Astrocyte (in vitro differentiated cells and primary cell): ENCODE measurements at regions not wholly inside any gene's neighbourhood (a gene's known extent, or its start where the extent isn't known, plus 50 kb on each side); places are given as distances from the start of the nearest gene placed in this dataset.
A peak's percentile ranks its signal among the peaks of the same experiment; 100 is the strongest.

ENCODE experiments used
- DNase-seq: peaks from one replicate; pipeline ENCODE4 v3.0.0-alpha.2; 2010; ENCODE audit warnings: low read depth
- FAIRE-seq: peaks from 2 replicates; lab custom pipeline; 2011; peaks lifted over from hg19 to GRCh38; lab: Jason Lieb, UNC
- H2AFZ ChIP-seq: 2 replicates; pipeline ENCODE4 v1.6.0; 2012; ENCODE audit warnings: low read depth, low read length, inconsistent platforms
- H3K27ac ChIP-seq: 2 replicates; pipeline ENCODE4 v1.5.1; 2011; ENCODE audit warnings: low read depth, low read length, inconsistent platforms
- H3K27me3 ChIP-seq: 2 replicates; pipeline ENCODE4 v1.6.0; 2011; ENCODE audit warnings: low read length, inconsistent platforms; ENCODE audit not compliant: insufficient read depth
- H3K36me3 ChIP-seq: 2 replicates; pipeline ENCODE4 v1.5.1; 2011; ENCODE audit warnings: low read length, inconsistent platforms; ENCODE audit not compliant: insufficient read depth
- H3K4me1 ChIP-seq: 2 replicates; pipeline ENCODE4 v1.5.1; 2011; ENCODE audit warnings: low read length, inconsistent platforms; ENCODE audit not compliant: insufficient read depth
- H3K4me2 ChIP-seq: 2 replicates; pipeline ENCODE4 v1.6.0; 2012; ENCODE audit warnings: low read length, inconsistent platforms
- H3K4me3 ChIP-seq: 2 replicates; pipeline ENCODE4 v1.5.1; 2011; ENCODE audit warnings: low read depth, mild to moderate bottlenecking, low read length, inconsistent platforms; ENCODE audit not compliant: insufficient read depth
- H3K79me2 ChIP-seq: 2 replicates; pipeline ENCODE4 v1.6.0; 2012; ENCODE audit warnings: mild to moderate bottlenecking, low read length, inconsistent platforms; ENCODE audit not compliant: insufficient read depth
- H3K9ac ChIP-seq: 2 replicates; pipeline ENCODE4 v1.6.0; 2012; ENCODE audit warnings: mild to moderate bottlenecking, low read length, inconsistent platforms
- H3K9me3 ChIP-seq: 2 replicates; pipeline ENCODE4 v1.5.1; 2012; ENCODE audit warnings: low read depth, mild to moderate bottlenecking, low read length, inconsistent platforms; ENCODE audit not compliant: insufficient read depth
- H4K20me1 ChIP-seq: 2 replicates; pipeline ENCODE4 v1.6.0; 2012; ENCODE audit warnings: low read length, inconsistent platforms; ENCODE audit not compliant: insufficient read depth
- H3K27ac Mint-ChIP-seq: one replicate; pipeline ENCODE4 v1.8.0; 2021; ENCODE audit warnings: mild to moderate bottlenecking, mixed read lengths; ENCODE audit not compliant: unreplicated experiment
- H3K27me3 Mint-ChIP-seq: one replicate; pipeline ENCODE4 v1.8.0; 2021; ENCODE audit warnings: low read depth, mixed read lengths; ENCODE audit not compliant: unreplicated experiment
- H3K36me3 Mint-ChIP-seq: one replicate; pipeline ENCODE4 v1.8.0; 2021; ENCODE audit warnings: low read depth, mixed read lengths; ENCODE audit not compliant: unreplicated experiment
- H3K4me1 Mint-ChIP-seq: one replicate; pipeline ENCODE4 v1.8.0; 2021; ENCODE audit warnings: low read depth, mixed read lengths; ENCODE audit not compliant: unreplicated experiment
- H3K4me3 Mint-ChIP-seq: one replicate; pipeline ENCODE4 v1.8.0; 2021; ENCODE audit warnings: mild to moderate bottlenecking, moderate library complexity, mixed read lengths; ENCODE audit not compliant: unreplicated experiment
- H3K9me3 Mint-ChIP-seq: one replicate; pipeline ENCODE4 v1.8.0; 2021; ENCODE audit warnings: mild to moderate bottlenecking, mixed read lengths; ENCODE audit not compliant: unreplicated experiment
- CTCF ChIP-seq: IDR thresholded peaks from 2 replicates; pipeline ENCODE4 v1.5.1; 2011; ENCODE audit warnings: low read depth, mild to moderate bottlenecking, inconsistent platforms, low read length, moderate library complexity; ENCODE audit not compliant: insufficient read depth
- EZH2 ChIP-seq: IDR thresholded peaks from 2 replicates; pipeline ENCODE4 v1.6.1; 2012; ENCODE audit warnings: mild to moderate bottlenecking, low read length, inconsistent platforms; ENCODE audit not compliant: insufficient read depth

- FAIRE-seq = no peak
- Histone ChIP-seq H4K20me1 (no peaks in the 10 kb centered on the region), H3K27me3 (peaks cover 25% of the 10 kb centered on the region), H3K79me2 (no peaks in the 10 kb centered on the region), H3K4me2 (peak overlapping the region; percentile 36), H3K27ac (no peak overlapping the region), H3K4me1 (no peaks in the 10 kb centered on the region), H3K9me3 (no peaks in the 10 kb centered on the region), H3K4me3 (no peak overlapping the region), H3K36me3 (no peaks in the 10 kb centered on the region), H3K9ac (no peak overlapping the region), H2AFZ (no peak overlapping the region)
- H3K36me3 Mint-ChIP-seq = no peaks in the 10 kb centered on the region
- H3K9me3 Mint-ChIP-seq = no peaks in the 10 kb centered on the region
- H3K4me1 Mint-ChIP-seq = peaks cover 10% of the 10 kb centered on the region
- TF ChIP-seq CTCF (no peak), EZH2 (no peak)
- no peak overlapping the region for H3K4me3 Mint-ChIP-seq
- H3K27ac Mint-ChIP-seq = no peak overlapping the region
- peaks cover 41% of the 10 kb centered on the region for H3K27me3 Mint-ChIP-seq
- no peak for DNase-seq
These were observed 380.3 kb upstream of the ARID1B start for GRCh38 chr6:156396791-156397418.

DNA sequence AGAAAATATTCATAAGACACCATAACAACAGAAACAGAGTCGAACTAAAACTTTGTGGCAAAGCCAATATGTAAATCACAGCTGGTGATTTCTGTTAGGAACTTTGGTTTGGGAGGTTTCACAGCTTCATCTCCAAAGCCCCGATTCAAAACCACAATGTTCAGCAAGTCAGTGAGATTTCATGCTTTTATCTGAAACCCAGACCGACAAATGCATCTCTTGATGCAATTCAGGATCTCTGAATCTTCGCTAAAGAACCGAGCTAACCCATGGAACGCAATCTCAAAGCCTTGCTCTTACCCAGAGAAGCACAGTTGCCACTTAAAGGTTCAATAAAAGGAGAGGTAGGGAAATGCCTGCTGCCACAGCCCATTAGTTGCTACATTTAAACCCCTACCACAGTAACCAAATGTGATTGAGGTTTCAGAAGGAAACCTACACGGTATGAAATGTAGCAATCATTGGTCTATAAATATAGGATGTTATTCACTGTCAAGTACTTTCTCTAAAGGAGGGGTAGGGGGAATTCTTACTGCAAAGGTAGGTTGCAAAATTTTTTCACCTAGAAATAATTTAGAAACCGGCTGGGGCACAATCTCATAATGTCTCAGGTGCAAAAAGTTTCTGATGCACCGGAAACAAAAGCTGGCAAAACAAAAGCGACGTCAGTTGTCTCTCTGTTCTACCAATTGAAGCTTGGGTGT, 381.0 kb upstream of the ARID1B start:
- H3K9me3 ChIP-seq = no peaks in the 10 kb centered on the region
- TF ChIP-seq CTCF (no peak), EZH2 (no peak)
- no peak overlapping the region for H3K4me2 ChIP-seq
- no peak overlapping the region for H3K4me3 Mint-ChIP-seq
- peaks cover 46% of the 10 kb centered on the region for H3K27me3 Mint-ChIP-seq
- H3K27ac ChIP-seq = no peak overlapping the region
- H3K9me3 Mint-ChIP-seq = no peaks in the 10 kb centered on the region
- no peaks in the 10 kb centered on the region for H4K20me1 ChIP-seq
- H3K4me1 Mint-ChIP-seq = peaks cover 10% of the 10 kb centered on the region
- no peaks in the 10 kb centered on the region for H3K4me1 ChIP-seq
- no peak overlapping the region for H3K9ac ChIP-seq
- no peak overlapping the region for H2AFZ ChIP-seq
- H3K36me3 ChIP-seq = no peaks in the 10 kb centered on the region
- H3K27me3 ChIP-seq = peaks cover 25% of the 10 kb centered on the region
- no peak overlapping the region for H3K27ac Mint-ChIP-seq
- H3K36me3 Mint-ChIP-seq = no peaks in the 10 kb centered on the region
- no peaks in the 10 kb centered on the region for H3K79me2 ChIP-seq
- no peak for FAIRE-seq
- H3K4me3 ChIP-seq = no peak overlapping the region
- DNase-seq = no peak

DNA sequence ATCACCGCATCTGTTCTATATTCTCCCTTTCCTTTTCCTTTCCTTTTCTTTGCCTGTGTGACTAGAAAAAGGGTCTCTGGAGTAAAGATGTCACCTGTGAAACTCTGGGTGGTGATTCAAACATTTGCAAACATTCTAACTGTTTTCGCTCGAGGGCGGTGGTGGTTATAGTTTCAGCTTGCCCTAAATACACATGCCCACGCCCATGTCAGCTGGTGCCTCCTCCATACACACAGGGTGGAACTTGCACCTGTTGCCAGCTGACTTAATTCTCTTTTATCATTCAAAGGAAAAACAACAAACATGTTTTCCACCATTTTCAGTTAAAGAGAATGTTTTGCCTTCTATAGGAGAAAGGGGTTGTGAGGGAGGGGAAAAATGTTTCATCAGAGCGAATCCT, 381.9 kb upstream of the ARID1B start:
- no peak for TF ChIP-seq EZH2
- no peak for TF ChIP-seq CTCF
- no peaks in the 10 kb centered on the region for H3K36me3 ChIP-seq
- no peak overlapping the region for H3K4me3 ChIP-seq
- no peak overlapping the region for H3K27ac Mint-ChIP-seq
- no peak for DNase-seq
- no peak overlapping the region for H3K4me3 Mint-ChIP-seq
- no peaks in the 10 kb centered on the region for H4K20me1 ChIP-seq
- H2AFZ ChIP-seq = no peak overlapping the region
- H3K4me1 Mint-ChIP-seq = peaks cover 4% of the 10 kb centered on the region
- H3K4me1 ChIP-seq = no peaks in the 10 kb centered on the region
- H3K9ac ChIP-seq = no peak overlapping the region
- H3K27me3 ChIP-seq = peaks cover 25% of the 10 kb centered on the region
- H3K9me3 Mint-ChIP-seq = no peaks in the 10 kb centered on the region
- no peak for FAIRE-seq
- H3K79me2 ChIP-seq = no peaks in the 10 kb centered on the region
- no peaks in the 10 kb centered on the region for H3K9me3 ChIP-seq
- no peaks in the 10 kb centered on the region for H3K36me3 Mint-ChIP-seq
- no peak overlapping the region for H3K4me2 ChIP-seq
- H3K27ac ChIP-seq = no peak overlapping the region
- peaks cover 47% of the 10 kb centered on the region for H3K27me3 Mint-ChIP-seq
